ENCODE measurements at regions not wholly inside any gene's neighbourhood (a gene's known extent, or its start where the extent isn't known, plus 50 kb on each side); places are given as distances from the start of the nearest gene placed in this dataset.

DNA sequence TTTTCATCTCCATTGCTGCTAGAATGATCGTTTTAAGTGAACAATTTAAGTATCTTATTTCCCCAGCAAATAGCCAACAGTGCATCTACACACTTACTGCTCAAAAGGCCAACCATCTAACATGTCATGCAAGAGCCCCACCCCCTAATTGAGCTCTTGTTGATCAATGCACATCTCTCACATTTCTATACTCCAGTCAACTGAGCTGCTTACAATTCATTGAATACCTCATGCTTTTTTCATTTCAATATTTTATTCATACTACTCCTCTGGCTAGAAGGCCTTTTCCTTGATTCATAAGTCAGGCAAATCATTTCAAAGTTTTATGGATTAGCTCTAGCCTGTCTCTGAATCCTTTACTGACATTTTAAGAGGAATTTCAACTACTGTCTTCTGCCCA, 79.0 kb upstream of the WDR17 start:
- ATAC-seq (no peak), DNase-seq (ENCODE audit: low read depth, low spot score) (no peak)
- no peak for TF ChIP-seq ELF1 (IDR thresholded peaks at IDR 0.05; ENCODE audit: borderline replicate concordance, low read depth)
- TF ChIP-seq, protein P1, sequence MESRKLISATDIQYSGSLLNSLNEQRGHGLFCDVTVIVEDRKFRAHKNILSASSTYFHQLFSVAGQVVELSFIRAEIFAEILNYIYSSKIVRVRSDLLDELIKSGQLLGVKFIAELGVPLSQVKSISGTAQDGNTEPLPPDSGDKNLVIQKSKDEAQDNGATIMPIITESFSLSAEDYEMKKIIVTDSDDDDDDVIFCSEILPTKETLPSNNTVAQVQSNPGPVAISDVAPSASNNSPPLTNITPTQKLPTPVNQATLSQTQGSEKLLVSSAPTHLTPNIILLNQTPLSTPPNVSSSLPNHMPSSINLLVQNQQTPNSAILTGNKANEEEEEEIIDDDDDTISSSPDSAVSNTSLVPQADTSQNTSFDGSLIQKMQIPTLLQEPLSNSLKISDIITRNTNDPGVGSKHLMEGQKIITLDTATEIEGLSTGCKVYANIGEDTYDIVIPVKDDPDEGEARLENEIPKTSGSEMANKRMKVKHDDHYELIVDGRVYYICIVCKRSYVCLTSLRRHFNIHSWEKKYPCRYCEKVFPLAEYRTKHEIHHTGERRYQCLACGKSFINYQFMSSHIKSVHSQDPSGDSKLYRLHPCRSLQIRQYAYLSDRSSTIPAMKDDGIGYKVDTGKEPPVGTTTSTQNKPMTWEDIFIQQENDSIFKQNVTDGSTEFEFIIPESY (IDR thresholded peaks at IDR 0.05; ENCODE audit: extremely low read depth, insufficient replicate concordance, low read length), result no peak
- TF ChIP-seq MAX (IDR thresholded peaks at IDR 0.05), result no peak
- TF ChIP-seq FOSL1 (IDR thresholded peaks at IDR 0.05; ENCODE audit: low read depth), result no peak
- no peak for TF ChIP-seq EGR1 (IDR thresholded peaks at IDR 0.05; ENCODE audit: low read depth)
- TF ChIP-seq EZH2 (IDR thresholded peaks at IDR 0.05), result no peak
- no peak for TF ChIP-seq ATF3 (IDR thresholded peaks at IDR 0.05)
- TF ChIP-seq CBX3 (IDR thresholded peaks at IDR 0.05; ENCODE audit: low read depth), result no peak
- TF ChIP-seq YY1 (IDR thresholded peaks at IDR 0.05; ENCODE audit: extremely low read depth, insufficient replicate concordance, low read depth, low read length), result no peak
- TF ChIP-seq, protein P2, sequence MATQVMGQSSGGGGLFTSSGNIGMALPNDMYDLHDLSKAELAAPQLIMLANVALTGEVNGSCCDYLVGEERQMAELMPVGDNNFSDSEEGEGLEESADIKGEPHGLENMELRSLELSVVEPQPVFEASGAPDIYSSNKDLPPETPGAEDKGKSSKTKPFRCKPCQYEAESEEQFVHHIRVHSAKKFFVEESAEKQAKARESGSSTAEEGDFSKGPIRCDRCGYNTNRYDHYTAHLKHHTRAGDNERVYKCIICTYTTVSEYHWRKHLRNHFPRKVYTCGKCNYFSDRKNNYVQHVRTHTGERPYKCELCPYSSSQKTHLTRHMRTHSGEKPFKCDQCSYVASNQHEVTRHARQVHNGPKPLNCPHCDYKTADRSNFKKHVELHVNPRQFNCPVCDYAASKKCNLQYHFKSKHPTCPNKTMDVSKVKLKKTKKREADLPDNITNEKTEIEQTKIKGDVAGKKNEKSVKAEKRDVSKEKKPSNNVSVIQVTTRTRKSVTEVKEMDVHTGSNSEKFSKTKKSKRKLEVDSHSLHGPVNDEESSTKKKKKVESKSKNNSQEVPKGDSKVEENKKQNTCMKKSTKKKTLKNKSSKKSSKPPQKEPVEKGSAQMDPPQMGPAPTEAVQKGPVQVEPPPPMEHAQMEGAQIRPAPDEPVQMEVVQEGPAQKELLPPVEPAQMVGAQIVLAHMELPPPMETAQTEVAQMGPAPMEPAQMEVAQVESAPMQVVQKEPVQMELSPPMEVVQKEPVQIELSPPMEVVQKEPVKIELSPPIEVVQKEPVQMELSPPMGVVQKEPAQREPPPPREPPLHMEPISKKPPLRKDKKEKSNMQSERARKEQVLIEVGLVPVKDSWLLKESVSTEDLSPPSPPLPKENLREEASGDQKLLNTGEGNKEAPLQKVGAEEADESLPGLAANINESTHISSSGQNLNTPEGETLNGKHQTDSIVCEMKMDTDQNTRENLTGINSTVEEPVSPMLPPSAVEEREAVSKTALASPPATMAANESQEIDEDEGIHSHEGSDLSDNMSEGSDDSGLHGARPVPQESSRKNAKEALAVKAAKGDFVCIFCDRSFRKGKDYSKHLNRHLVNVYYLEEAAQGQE (IDR thresholded peaks at IDR 0.05; ENCODE audit: low read depth), result no peak
- no peak for TF ChIP-seq POLR2A (IDR thresholded peaks at IDR 0.05; ENCODE audit: borderline replicate concordance, extremely low read depth, insufficient read depth, insufficient read length)
- TF ChIP-seq SIN3A (IDR thresholded peaks at IDR 0.05; ENCODE audit: low read depth), result no peak
- TF ChIP-seq ZNF274 (IDR thresholded peaks at IDR 0.05; ENCODE audit: low read depth, low read length), result no peak
- no peak for TF ChIP-seq CEBPB (IDR thresholded peaks at IDR 0.05; ENCODE audit: low read depth)
- no peak for TF ChIP-seq POLR2AphosphoS5 (IDR thresholded peaks at IDR 0.05; ENCODE audit: low read depth, low read length)
- no peak for TF ChIP-seq TCF7L2 (IDR thresholded peaks at IDR 0.05; ENCODE audit: borderline replicate concordance, extremely low read depth, insufficient read depth, insufficient read length)
- TF ChIP-seq, protein P3, sequence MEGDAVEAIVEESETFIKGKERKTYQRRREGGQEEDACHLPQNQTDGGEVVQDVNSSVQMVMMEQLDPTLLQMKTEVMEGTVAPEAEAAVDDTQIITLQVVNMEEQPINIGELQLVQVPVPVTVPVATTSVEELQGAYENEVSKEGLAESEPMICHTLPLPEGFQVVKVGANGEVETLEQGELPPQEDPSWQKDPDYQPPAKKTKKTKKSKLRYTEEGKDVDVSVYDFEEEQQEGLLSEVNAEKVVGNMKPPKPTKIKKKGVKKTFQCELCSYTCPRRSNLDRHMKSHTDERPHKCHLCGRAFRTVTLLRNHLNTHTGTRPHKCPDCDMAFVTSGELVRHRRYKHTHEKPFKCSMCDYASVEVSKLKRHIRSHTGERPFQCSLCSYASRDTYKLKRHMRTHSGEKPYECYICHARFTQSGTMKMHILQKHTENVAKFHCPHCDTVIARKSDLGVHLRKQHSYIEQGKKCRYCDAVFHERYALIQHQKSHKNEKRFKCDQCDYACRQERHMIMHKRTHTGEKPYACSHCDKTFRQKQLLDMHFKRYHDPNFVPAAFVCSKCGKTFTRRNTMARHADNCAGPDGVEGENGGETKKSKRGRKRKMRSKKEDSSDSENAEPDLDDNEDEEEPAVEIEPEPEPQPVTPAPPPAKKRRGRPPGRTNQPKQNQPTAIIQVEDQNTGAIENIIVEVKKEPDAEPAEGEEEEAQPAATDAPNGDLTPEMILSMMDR (IDR thresholded peaks at IDR 0.05 in 2 of 3, conservative IDR thresholded peaks at IDR 0.05 in 1 of 3; ENCODE audit: borderline replicate concordance in 1 of 3, insufficient read depth in 1 of 3, low read depth in 2 of 3, low read length in 2 of 3), result no peak
- TF ChIP-seq EZH2phosphoT487 (IDR thresholded peaks at IDR 0.05; ENCODE audit: borderline replicate concordance), result no peak
- TF ChIP-seq RAD21 (IDR thresholded peaks at IDR 0.05; ENCODE audit: low read depth), result no peak
- Histone ChIP-seq H3K4me1 (ENCODE audit: control insufficient read depth in 1 of 2, insufficient read depth in 2 of 2, low read length in 2 of 2) (no peaks in the 10 kb centered on the region), H3K4me2 (ENCODE audit: low read length) (no peak overlapping the region), H3K27me3 (ENCODE audit: insufficient read depth, low read length) (no peaks in the 10 kb centered on the region), H2AFZ (ENCODE audit: low read depth, low read length, poor library complexity, severe bottlenecking) (no peak overlapping the region), H3K9me2 (ENCODE audit: insufficient read depth) (no peaks in the 10 kb centered on the region), H3K79me2 (ENCODE audit: insufficient read depth, low read length) (no peaks in the 10 kb centered on the region), H3K4me3 (replicated peaks in 1 of 2; ENCODE audit: low read depth in 1 of 2, low read length in 2 of 2) (no peak overlapping the region), H3K27ac (ENCODE audit: low read depth, low read length) (no peak overlapping the region), H3K9me3 (ENCODE audit: control insufficient read depth in 1 of 2, insufficient read depth in 1 of 2, low read depth in 1 of 2, low read length in 2 of 2) (no peaks in the 10 kb centered on the region), H4K20me1 (ENCODE audit: insufficient read depth) (no peaks in the 10 kb centered on the region), H3K36me3 (ENCODE audit: control insufficient read depth in 1 of 2, insufficient read depth in 2 of 2, low read length in 2 of 2) (no peaks in the 10 kb centered on the region), H3K9ac (ENCODE audit: low read length) (no peak overlapping the region)
- no TSS peak for BruUV-seq (replicated peaks)
- CTCF ChIA-PET, result interaction anchor here (0.8 kb wide), 1 partner anchor 354 kb away, joined by 4 read pairs; no protein-coding TSS in a partner anchor
- intact Hi-C loops (cut with micrococcal nuclease), result no loop called here
- RAD21 ChIA-PET (ENCODE audit: low non-redundant PET in 1 of 2, low total read pairs in 2 of 2, uncharacterized antibody in 2 of 2, unreplicated experiment in 2 of 2), result no interaction called here
- POLR2A ChIA-PET, result no interaction called here
